Thyroid gland (tissue), 4 donors: ENCODE measurements at regions not wholly inside any gene's neighbourhood (a gene's known extent, or its start where the extent isn't known, plus 50 kb on each side); places are given as distances from the start of the nearest gene placed in this dataset.

ENCODE experiments used
- DNase-seq, 2 donors: peaks; one replicate each; pipeline ENCODE4 v3.0.0-alpha.2; 2019
- H3K27ac ChIP-seq, 3 donors: fragments of 200-600 bp; sonication (generic); 1 replicate in 2 of 3; 2 replicates in 1 of 3; pipeline ENCODE4 v1.5.1; 2016 to 2019; ENCODE audit warnings: mild to moderate bottlenecking in 1 of 3, moderate library complexity in 1 of 3
- H3K27me3 ChIP-seq: fragments of 200-600 bp; sonication (generic); one replicate; pipeline ENCODE4 v1.5.1; 2019
- H3K36me3 ChIP-seq, 2 donors: fragments of 200-600 bp; sonication (generic); one replicate each; pipeline ENCODE4 v1.5.1; 2016 to 2019
- H3K4me1 ChIP-seq, 2 donors: fragments of 200-600 bp; sonication (generic); one replicate each; pipeline ENCODE4 v1.5.1; 2017 to 2019
- H3K4me3 ChIP-seq, 3 donors: fragments of 200-600 bp; sonication (generic); replicated peaks in 1 of 3; 1 replicate in 2 of 3; 2 replicates in 1 of 3; pipeline ENCODE4 v1.5.1; 2016; ENCODE audit warnings: mild to moderate bottlenecking in 1 of 3
- H3K9me3 ChIP-seq: fragments of 200-600 bp; sonication (generic); one replicate; pipeline ENCODE4 v1.5.1; 2017
- CTCF ChIP-seq, 6 experiments: fragments of 200-600 bp in 3 of 6; fragments of 450-650 bp in 3 of 6; sonication (generic) in 3 of 6; IDR thresholded peaks; one replicate each; pipeline ENCODE4 v1.5.1; 2016 to 2019; ENCODE audit warnings: antibody characterized with exemption in 6 of 6, mild to moderate bottlenecking in 2 of 6, inconsistent platforms in 1 of 6, moderate library complexity in 1 of 6
- POLR2A ChIP-seq, 2 donors: fragments of 450-650 bp; IDR thresholded peaks; one replicate each; pipeline ENCODE4 v1.6.1; 2017; ENCODE audit warnings: antibody characterized with exemption in 2 of 2, mild to moderate bottlenecking in 2 of 2, moderate library complexity in 1 of 2
- WGBS, 2 donors: methylation state at CpG; one replicate each; pipeline ENCODE4 v1.1.5; 2017; 5-methylcytosine and 5-hydroxymethylcytosine counted together
- intact Hi-C: fragments of 100-400 bp; cut with DNase I; formaldehyde crosslinking; loops from one replicate; pipeline ENCODE4 v1.15.1; 2023

- WGBS, 2 donors, result 66 to 70% methylated on average over 4 of the region's 4 CpGs
- no peak for DNase-seq
- intact Hi-C loops, result no loop called here
Measured at GRCh38 chr15:87639305-87640011, 617.1 kb downstream of the NTRK3 start.

DNA sequence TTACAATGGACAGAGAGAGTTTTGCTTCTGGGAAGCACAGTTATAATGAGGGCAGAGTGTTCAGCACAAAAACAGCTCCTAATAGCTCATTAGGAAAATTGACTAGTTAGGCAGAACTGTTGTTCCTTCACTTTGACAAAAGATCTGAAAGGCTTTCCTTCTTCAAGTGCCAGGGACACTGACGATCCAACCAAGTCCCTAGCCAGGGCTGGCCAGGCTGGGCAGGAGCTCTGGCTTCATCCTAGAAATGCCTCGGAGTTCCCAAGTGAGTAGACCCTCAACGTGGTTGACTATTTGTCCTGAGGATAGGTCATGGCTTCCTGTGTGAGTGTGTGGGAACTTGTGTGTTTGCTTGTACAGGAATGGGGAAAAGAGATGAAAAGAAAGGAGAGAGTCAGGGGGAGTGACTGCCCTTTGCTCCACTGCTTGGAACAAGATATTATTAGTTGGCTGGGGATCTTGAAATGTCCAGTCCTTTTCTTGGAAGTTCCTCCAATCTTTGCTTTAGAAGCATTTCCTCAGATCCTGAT is 617.9 kb downstream of the NTRK3 start:
- no peak for TF ChIP-seq POLR2A (IDR thresholded peaks at IDR 0.05)
- TF ChIP-seq CTCF (IDR thresholded peaks at IDR 0.05), result no peak
- intact Hi-C loops, result no loop called here

More at GRCh38 chr15:87639305-87640011, 617.1 kb downstream of the NTRK3 start:
- Histone ChIP-seq H3K27ac (no peak overlapping the region), H3K27me3 (no peaks in the 10 kb centered on the region), H3K4me1 (no peaks in the 10 kb centered on the region), H3K4me3 (no peak overlapping the region), H3K36me3 (no peaks in the 10 kb centered on the region), H3K9me3 (no peaks in the 10 kb centered on the region)
- TF ChIP-seq POLR2A (IDR thresholded peaks at IDR 0.05), result no peak
- no peak for TF ChIP-seq CTCF (IDR thresholded peaks at IDR 0.05)

DNA sequence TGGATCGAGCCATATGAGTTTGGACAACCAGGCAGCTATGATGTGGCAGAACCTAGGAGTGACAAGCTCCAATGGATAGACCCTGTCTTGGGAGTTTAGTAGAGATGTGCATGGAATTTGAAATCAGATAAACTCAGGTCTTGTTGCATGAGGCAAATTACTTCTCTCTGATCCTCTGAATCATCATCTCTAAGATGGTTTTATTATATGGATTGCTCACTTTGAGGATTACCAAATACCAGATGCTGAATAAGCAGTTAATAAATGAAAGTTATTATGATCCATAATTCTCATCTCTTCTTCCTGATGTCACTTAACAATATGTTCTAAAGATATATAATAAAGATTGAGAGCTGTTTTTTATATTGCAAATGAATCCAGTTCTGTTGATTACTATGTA is 622.2 kb downstream of the NTRK3 start:
- intact Hi-C loops, result no loop called here
- WGBS, 2 donors, result 82 to 84% methylated on average over 1 of the region's 1 CpG
- DNase-seq, result no peak

More for the DNA sequence above, 617.9 kb downstream of the NTRK3 start:
- DNase-seq, result no peak
- Histone ChIP-seq H3K36me3 (no peaks in the 10 kb centered on the region), H3K27me3 (no peaks in the 10 kb centered on the region), H3K9me3 (no peaks in the 10 kb centered on the region), H3K27ac (no peak overlapping the region), H3K4me1 (no peaks in the 10 kb centered on the region), H3K4me3 (no peak overlapping the region)
- 42 to 64% methylated on average over 3 of the region's 3 CpGs for WGBS, 2 donors

DNA sequence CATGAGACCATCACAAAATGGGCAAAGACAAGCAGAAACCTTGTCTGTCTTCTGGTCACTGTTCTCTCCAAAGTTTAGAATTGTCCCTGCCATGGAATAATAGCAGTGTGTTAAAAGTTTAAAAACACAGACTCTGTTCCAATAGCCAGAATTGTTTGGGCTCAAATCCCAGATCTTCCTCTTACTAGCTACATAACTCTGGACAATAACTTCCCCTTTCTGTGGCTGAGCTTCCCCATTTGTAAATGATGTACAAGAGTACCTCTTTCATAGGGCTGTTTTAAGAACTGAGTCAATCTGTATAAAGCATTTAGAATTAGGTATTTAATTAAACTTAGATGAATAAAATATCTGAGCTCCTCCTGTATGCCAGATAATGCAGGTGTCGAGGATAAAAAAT is 623.0 kb downstream of the NTRK3 start:
- Histone ChIP-seq H3K36me3 (no peaks in the 10 kb centered on the region), H3K27ac (no peak overlapping the region), H3K4me1 (no peaks in the 10 kb centered on the region), H3K4me3 (no peak overlapping the region), H3K27me3 (no peaks in the 10 kb centered on the region), H3K9me3 (no peaks in the 10 kb centered on the region)
- 89% methylated on average over 1 of the region's 1 CpG for WGBS, 2 donors
- TF ChIP-seq POLR2A (IDR thresholded peaks at IDR 0.05) (no peak), CTCF (IDR thresholded peaks at IDR 0.05) (no peak)
- DNase-seq, result no peak
- intact Hi-C loops, result no loop called here

More for the DNA sequence above, 622.2 kb downstream of the NTRK3 start:
- TF ChIP-seq CTCF (IDR thresholded peaks at IDR 0.05) (no peak), POLR2A (IDR thresholded peaks at IDR 0.05) (no peak)
- Histone ChIP-seq H3K27me3 (no peaks in the 10 kb centered on the region), H3K27ac (no peak overlapping the region), H3K4me1 (no peaks in the 10 kb centered on the region), H3K9me3 (no peaks in the 10 kb centered on the region), H3K4me3 (no peak overlapping the region), H3K36me3 (no peaks in the 10 kb centered on the region)

GRCh38 chr15:87632364-87632763 is 624.2 kb downstream of the NTRK3 start:
- Histone ChIP-seq H3K4me3 (no peak overlapping the region), H3K4me1 (no peaks in the 10 kb centered on the region), H3K9me3 (no peaks in the 10 kb centered on the region), H3K36me3 (no peaks in the 10 kb centered on the region), H3K27ac (no peak overlapping the region), H3K27me3 (no peaks in the 10 kb centered on the region)
- no peak for TF ChIP-seq CTCF (IDR thresholded peaks at IDR 0.05)
- TF ChIP-seq POLR2A (IDR thresholded peaks at IDR 0.05), result no peak
- intact Hi-C loops, result no loop called here
- DNase-seq, result no peak
